ENCODE measurements at regions not wholly inside any gene's neighbourhood (a gene's known extent, or its start where the extent isn't known, plus 50 kb on each side); places are given as distances from the start of the nearest gene placed in this dataset.

DNA sequence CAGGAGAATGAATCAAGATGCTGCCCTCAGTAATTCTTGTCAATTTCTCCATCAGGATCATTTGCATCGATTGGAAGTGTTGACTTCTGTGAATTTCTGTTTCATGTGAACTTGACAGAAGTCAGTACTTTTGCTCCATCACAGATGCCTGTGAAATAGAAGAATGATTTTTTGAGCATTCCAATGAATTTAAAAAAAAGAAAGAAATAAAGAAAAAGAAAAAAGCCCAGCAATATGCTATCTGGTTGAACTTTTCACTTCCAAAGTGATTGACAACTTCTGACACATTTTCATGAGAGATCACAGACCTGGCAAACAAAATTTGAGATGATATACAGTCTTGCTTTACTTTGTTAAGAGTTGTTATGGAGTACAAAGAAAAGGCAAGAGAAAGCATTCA is 175.3 kb downstream of the RWDD3 start:
- TF ChIP-seq, protein P1, sequence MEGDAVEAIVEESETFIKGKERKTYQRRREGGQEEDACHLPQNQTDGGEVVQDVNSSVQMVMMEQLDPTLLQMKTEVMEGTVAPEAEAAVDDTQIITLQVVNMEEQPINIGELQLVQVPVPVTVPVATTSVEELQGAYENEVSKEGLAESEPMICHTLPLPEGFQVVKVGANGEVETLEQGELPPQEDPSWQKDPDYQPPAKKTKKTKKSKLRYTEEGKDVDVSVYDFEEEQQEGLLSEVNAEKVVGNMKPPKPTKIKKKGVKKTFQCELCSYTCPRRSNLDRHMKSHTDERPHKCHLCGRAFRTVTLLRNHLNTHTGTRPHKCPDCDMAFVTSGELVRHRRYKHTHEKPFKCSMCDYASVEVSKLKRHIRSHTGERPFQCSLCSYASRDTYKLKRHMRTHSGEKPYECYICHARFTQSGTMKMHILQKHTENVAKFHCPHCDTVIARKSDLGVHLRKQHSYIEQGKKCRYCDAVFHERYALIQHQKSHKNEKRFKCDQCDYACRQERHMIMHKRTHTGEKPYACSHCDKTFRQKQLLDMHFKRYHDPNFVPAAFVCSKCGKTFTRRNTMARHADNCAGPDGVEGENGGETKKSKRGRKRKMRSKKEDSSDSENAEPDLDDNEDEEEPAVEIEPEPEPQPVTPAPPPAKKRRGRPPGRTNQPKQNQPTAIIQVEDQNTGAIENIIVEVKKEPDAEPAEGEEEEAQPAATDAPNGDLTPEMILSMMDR (conservative IDR thresholded peaks at IDR 0.05; ENCODE audit: low read length) = no peak
- no peak for TF ChIP-seq EZH2phosphoT487 (IDR thresholded peaks at IDR 0.05; ENCODE audit: borderline replicate concordance, low read depth, low read length)

Data from OCI-LY7 (cell line).